GM12891 (cell line): ENCODE measurements at regions not wholly inside any gene's neighbourhood (a gene's known extent, or its start where the extent isn't known, plus 50 kb on each side); places are given as distances from the start of the nearest gene placed in this dataset.
A peak's percentile ranks its signal among the peaks of the same experiment; 100 is the strongest.

Experiments
- DNase-seq: peaks from one replicate; pipeline ENCODE4 v3.0.0; 2011; ENCODE audit warnings: low spot score; ENCODE audit not compliant: insufficient read length
- FAIRE-seq: peaks from 2 replicates; lab custom pipeline; 2011; peaks lifted over from hg19 to GRCh38; lab: Jason Lieb, UNC
- PAX5 ChIP-seq: IDR thresholded peaks from 2 replicates; pipeline ENCODE4 v1.6.1; 2011; ENCODE audit warnings: low read length, moderate library complexity, mild to moderate bottlenecking; ENCODE audit not compliant: insufficient read depth, severe bottlenecking
- POLR2A ChIP-seq: IDR thresholded peaks from 2 replicates; pipeline ENCODE4 v1.6.1; 2011; ENCODE audit warnings: low read depth, low read length, control low read depth
- POLR2AphosphoS5 ChIP-seq: IDR thresholded peaks from 2 replicates; pipeline ENCODE4 v1.6.1; 2011; ENCODE audit warnings: low read depth, low read length, control low read depth
- POU2F2 ChIP-seq: IDR thresholded peaks from 2 replicates; pipeline ENCODE4 v1.6.1; 2011; ENCODE audit warnings: low read depth, mild to moderate bottlenecking, control low read depth, low read length, moderate library complexity
- SPI1 ChIP-seq: IDR thresholded peaks from 2 replicates; pipeline ENCODE4 v1.6.1; 2011; ENCODE audit warnings: low read depth, low read length, control low read depth
- TAF1 ChIP-seq: IDR thresholded peaks from 2 replicates; pipeline ENCODE4 v1.6.1; 2011; ENCODE audit warnings: low read depth, low read length, control low read depth

DNA sequence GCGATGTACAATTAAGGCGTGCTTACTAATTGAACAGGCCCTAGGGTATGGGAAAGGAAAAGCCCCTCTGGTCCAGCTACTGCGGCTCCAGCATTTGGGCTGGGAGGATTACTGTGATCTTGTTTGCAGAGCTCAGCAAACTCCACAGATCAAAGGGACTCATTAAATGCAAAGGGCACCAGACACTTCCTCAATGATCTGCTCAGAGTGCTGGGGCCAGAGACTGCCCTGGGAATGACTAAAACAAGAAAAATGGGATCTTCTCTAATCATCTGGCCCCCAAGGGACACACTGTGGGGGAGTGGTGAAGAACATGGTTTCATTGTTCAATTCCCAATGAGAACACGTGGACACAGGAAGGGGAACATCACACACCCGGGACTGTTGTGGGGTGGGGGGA, 85.0 kb downstream of the MARCHF4 start:
- FAIRE-seq (no peak), DNase-seq (no peak)
- TF ChIP-seq PAX5 (no peak), SPI1 (no peak), POLR2A (no peak), TAF1 (no peak), POU2F2 (no peak), POLR2AphosphoS5 (no peak)

GRCh38 chr2:216286616-216287231, 85.6 kb downstream of the MARCHF4 start:
- DNase-seq (no peak), FAIRE-seq (no peak)

GRCh38 chr2:216285701-216286100, 86.6 kb downstream of the MARCHF4 start:
- DNase-seq (no peak), FAIRE-seq (no peak)
- no peak for TF ChIP-seq POU2F2
- TF ChIP-seq PAX5, result no peak
- TF ChIP-seq POLR2AphosphoS5, result no peak
- TF ChIP-seq TAF1, result no peak
- TF ChIP-seq SPI1, result no peak
- TF ChIP-seq POLR2A, result no peak

More at GRCh38 chr2:216286616-216287231, 85.6 kb downstream of the MARCHF4 start:
- TF ChIP-seq POU2F2, result no peak
- no peak for TF ChIP-seq POLR2AphosphoS5
- TF ChIP-seq TAF1, result no peak
- no peak for TF ChIP-seq PAX5
- TF ChIP-seq POLR2A, result no peak
- TF ChIP-seq SPI1, result no peak

DNA sequence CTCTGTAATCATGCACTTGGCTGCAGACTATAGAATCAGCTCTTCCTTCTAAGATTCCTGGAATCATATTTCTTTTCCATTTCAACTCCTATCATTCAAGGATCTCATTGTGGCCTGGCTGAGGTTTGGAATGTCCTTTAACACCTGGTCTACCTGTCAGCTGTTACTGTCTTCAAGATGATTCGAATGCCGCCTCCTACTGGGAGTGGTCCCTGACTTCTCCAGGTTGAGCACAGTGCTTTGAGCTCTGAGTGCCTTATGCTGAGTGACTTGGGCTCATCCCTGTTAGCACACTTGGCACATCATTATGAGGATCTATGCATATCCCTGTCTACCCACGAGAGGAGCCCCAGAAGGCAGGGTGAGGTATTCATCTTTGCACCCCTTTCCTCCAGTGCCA, 87.6 kb downstream of the MARCHF4 start:
- FAIRE-seq (no peak), DNase-seq (no peak)
- no peak for TF ChIP-seq POU2F2
- TF ChIP-seq PAX5, result no peak
- no peak for TF ChIP-seq TAF1
- no peak for TF ChIP-seq POLR2A
- TF ChIP-seq SPI1, result no peak
- no peak for TF ChIP-seq POLR2AphosphoS5

DNA sequence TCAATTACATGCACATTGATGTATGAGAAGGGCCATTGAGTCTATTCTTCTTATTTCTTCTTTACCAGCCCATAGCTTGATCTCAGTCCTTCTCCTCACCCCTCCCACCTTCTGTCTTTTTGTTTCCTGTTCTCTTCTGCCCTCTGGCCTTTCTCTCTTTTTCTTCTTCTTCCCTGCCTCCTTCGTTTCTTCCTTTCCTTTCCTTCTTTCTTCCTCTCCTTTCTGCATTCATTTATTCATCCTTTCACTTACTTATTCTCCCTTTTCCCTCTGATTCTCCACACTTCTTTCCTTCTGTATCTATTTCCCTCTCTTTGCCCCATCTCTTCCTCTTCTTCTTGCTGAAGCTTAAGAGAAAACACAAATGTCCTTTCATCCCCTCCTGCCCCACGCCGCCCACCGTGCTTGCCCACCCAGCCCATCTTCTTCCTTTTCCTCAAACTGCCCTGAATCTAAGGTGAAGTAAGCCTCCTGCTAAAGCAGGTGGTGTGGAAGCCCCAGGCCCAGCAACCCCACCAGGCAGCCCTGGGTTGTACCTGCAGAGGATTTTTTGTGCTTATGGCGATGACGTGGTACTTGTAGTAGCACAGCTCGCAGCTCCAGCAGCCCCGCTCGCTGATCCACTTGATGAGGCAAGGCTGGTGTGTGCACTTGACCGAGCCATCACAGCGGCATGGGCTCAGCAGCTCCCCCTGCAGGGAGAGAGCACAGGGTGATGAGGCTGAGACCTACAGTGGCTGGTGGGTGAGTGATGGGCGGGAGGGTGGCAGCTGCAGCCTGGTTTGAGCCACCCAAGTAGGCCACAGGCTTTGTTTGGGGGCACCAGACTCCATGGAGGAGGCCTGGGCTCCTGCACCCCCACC, 89.0 kb downstream of the MARCHF4 start:
- no peak for TF ChIP-seq POLR2AphosphoS5
- TF ChIP-seq SPI1, result no peak
- no peak for TF ChIP-seq POU2F2
- TF ChIP-seq PAX5, result no peak
- no peak for TF ChIP-seq POLR2A
- no peak for FAIRE-seq
- peak; percentile 42 for DNase-seq

- no peak for FAIRE-seq
- DNase-seq, result no peak
- no peak for TF ChIP-seq SPI1
These were observed 90.4 kb downstream of the MARCHF4 start for GRCh38 chr2:216281876-216282275.

DNA sequence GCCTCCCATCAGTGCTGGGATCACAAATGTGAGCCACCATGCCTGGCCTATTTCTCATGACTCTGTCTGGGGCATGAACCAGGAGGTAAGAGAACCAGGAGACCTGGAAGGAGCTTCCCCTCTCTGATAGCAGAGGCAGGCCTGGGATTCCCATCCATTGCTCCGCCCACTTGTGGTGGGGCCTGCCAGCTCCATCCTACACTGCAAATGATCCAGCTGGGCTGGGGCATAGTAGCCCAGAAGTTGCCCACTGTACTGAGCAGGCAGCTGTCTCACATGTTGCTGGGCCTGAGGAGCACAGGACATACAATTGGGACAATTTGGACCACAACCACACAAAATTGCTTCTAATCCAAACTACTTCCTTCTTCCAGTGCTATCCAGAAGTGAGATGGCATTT, 91.0 kb downstream of the MARCHF4 start:
- no peak for FAIRE-seq
- no peak for TF ChIP-seq SPI1
- TF ChIP-seq POLR2AphosphoS5, result no peak
- no peak for TF ChIP-seq PAX5
- no peak for TF ChIP-seq POU2F2
- no peak for TF ChIP-seq TAF1
- TF ChIP-seq POLR2A, result no peak
- DNase-seq, result no peak

GRCh38 chr2:216279459-216279858, 92.8 kb downstream of the MARCHF4 start:
- FAIRE-seq (no peak), DNase-seq (no peak)
- TF ChIP-seq SPI1 (no peak), POU2F2 (no peak), POLR2AphosphoS5 (no peak), TAF1 (no peak), PAX5 (no peak), POLR2A (no peak)

DNA sequence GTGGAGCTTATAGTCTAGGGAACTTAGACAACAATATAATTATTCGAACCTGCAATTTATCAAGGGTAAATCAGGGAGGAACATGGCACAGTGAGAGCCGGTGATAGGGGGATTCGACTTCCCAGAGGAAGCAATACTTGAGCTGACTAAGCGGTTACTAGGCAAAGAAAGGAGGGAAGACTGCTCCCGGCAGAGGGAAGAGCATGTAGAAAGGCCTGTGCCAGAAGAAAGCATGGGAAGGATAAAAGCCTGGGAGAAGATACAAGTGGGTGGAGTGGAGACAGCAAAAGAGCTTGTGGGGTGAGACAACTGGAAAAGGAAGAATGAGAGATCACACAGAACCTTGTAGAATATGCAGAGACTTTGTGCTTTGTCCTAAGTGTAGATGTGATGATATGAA, 93.3 kb downstream of the MARCHF4 start:
- no peak for TF ChIP-seq PAX5
- TF ChIP-seq POU2F2, result no peak
- TF ChIP-seq SPI1, result no peak
- TF ChIP-seq POLR2AphosphoS5, result no peak
- no peak for DNase-seq
- no peak for FAIRE-seq

- TF ChIP-seq POU2F2 (no peak), PAX5 (no peak), TAF1 (no peak), POLR2A (no peak), SPI1 (no peak), POLR2AphosphoS5 (no peak)
- DNase-seq, result no peak
- no peak for FAIRE-seq
These were observed 96.4 kb downstream of the MARCHF4 start for GRCh38 chr2:216275890-216276289.
